GM12878 (cell line): ENCODE measurements at regions not wholly inside any gene's neighbourhood (a gene's known extent, or its start where the extent isn't known, plus 50 kb on each side); places are given as distances from the start of the nearest gene placed in this dataset.

Experiments used
- USF2 ChIP-seq: IDR thresholded peaks from 2 replicates; pipeline ENCODE4 v1.6.1; 2011; ENCODE audit warnings: low read depth, low read length, improper control_type of control experiment, borderline replicate concordance
- YY1 ChIP-seq: IDR thresholded peaks from 2 replicates; pipeline ENCODE4 v1.6.1; 2011; ENCODE audit warnings: low read depth, mild to moderate bottlenecking, low read length

GRCh38 chr10:130751106-130751840 is 560.2 kb downstream of the TCERG1L start:
- TF ChIP-seq YY1 = no peak
- no peak for TF ChIP-seq USF2
